Keratinocyte (primary cell): ENCODE measurements at regions not wholly inside any gene's neighbourhood (a gene's known extent, or its start where the extent isn't known, plus 50 kb on each side); places are given as distances from the start of the nearest gene placed in this dataset.

Source experiments
- DNase-seq: peaks from one replicate; pipeline ENCODE4 v3.0.0-alpha.2; 2011; ENCODE audit warnings: low read depth, missing footprints, low spot score
- FAIRE-seq: peaks from 2 replicates; lab custom pipeline; 2011; peaks lifted over from hg19 to GRCh38; lab: Jason Lieb, UNC
- H2AFZ ChIP-seq: 2 replicates; pipeline ENCODE4 v1.6.0; 2012; ENCODE audit warnings: low read length, control low read depth, inconsistent platforms; ENCODE audit not compliant: control insufficient read depth
- H3K27ac ChIP-seq: 2 replicates; pipeline ENCODE4 v1.5.1; 2011; ENCODE audit warnings: low read length; ENCODE audit not compliant: control insufficient read depth, insufficient read depth
- H3K27me3 ChIP-seq: 3 replicates; pipeline ENCODE4 v1.6.0; 2011; ENCODE audit warnings: low read length; ENCODE audit not compliant: control insufficient read depth, insufficient read depth; ENCODE audit errors: extremely low read depth
- H3K36me3 ChIP-seq, 2 experiments: 2 replicates in 1 of 2; 3 replicates in 1 of 2; pipeline ENCODE4 v1.5.1; 2011; ENCODE audit warnings: low read length in 2 of 2, mild to moderate bottlenecking in 1 of 2; ENCODE audit not compliant: control insufficient read depth in 2 of 2, insufficient read depth in 2 of 2; ENCODE audit errors: extremely low read depth in 1 of 2
- H3K4me1 ChIP-seq: 3 replicates; pipeline ENCODE4 v1.5.1; 2011; ENCODE audit warnings: low read length; ENCODE audit not compliant: control insufficient read depth, insufficient read depth; ENCODE audit errors: extremely low read depth
- H3K4me2 ChIP-seq: 3 replicates; pipeline ENCODE4 v1.6.0; 2011; ENCODE audit warnings: low read depth, low read length; ENCODE audit not compliant: control insufficient read depth, insufficient read depth; ENCODE audit errors: extremely low read depth
- H3K4me3 ChIP-seq, 3 experiments: fragments of 200-600 bp in 1 of 3; sonication (generic) in 1 of 3; 2 replicates in 2 of 3; 3 replicates in 1 of 3; pipeline ENCODE4 v1.5.1; 2011 to 2016; ENCODE audit warnings: low read length in 3 of 3, mild to moderate bottlenecking in 3 of 3, control low read depth in 2 of 3, inconsistent platforms in 1 of 3, low read depth in 1 of 3, mixed read lengths in 1 of 3, mixed run types in 1 of 3, moderate library complexity in 1 of 3; ENCODE audit not compliant: control insufficient read depth in 2 of 3, insufficient read depth in 2 of 3; ENCODE audit errors: extremely low read depth in 1 of 3
- H3K79me2 ChIP-seq: 2 replicates; pipeline ENCODE4 v1.6.0; 2012; ENCODE audit warnings: low read length; ENCODE audit not compliant: control insufficient read depth, insufficient read depth
- H3K9ac ChIP-seq: 3 replicates; pipeline ENCODE4 v1.6.0; 2011; ENCODE audit warnings: low read length; ENCODE audit not compliant: control insufficient read depth, insufficient read depth; ENCODE audit errors: extremely low read depth
- H3K9me1 ChIP-seq: 3 replicates; pipeline ENCODE4 v1.6.0; 2011; ENCODE audit warnings: low read length; ENCODE audit not compliant: control insufficient read depth, insufficient read depth; ENCODE audit errors: extremely low read depth
- H3K9me3 ChIP-seq: 2 replicates; pipeline ENCODE4 v1.5.1; 2012; ENCODE audit warnings: low read depth, low read length; ENCODE audit not compliant: control insufficient read depth
- H4K20me1 ChIP-seq: 3 replicates; pipeline ENCODE4 v1.6.0; 2011; ENCODE audit warnings: low read length; ENCODE audit not compliant: control insufficient read depth, insufficient read depth; ENCODE audit errors: extremely low read depth
- CTCF ChIP-seq, 3 experiments: IDR thresholded peaks in 1 of 3; conservative IDR thresholded peaks in 1 of 3; optimal IDR thresholded peaks in 1 of 3; 2 replicates in 2 of 3; 3 replicates in 1 of 3; pipeline versions ENCODE3 to v1.5.1; 2011; ENCODE audit warnings: low read length in 3 of 3, mild to moderate bottlenecking in 3 of 3, moderate library complexity in 2 of 3, control low read depth in 1 of 3, inconsistent platforms in 1 of 3; ENCODE audit not compliant: insufficient read depth in 2 of 3; ENCODE audit errors: extremely low read depth in 1 of 3
- EZH2 ChIP-seq: IDR thresholded peaks from one replicate; pipeline ENCODE4 v1.6.1; 2012; ENCODE audit warnings: inconsistent platforms, mild to moderate bottlenecking, low read length, moderate library complexity
- dilution Hi-C: fragments of 300-500 bp; cut with MboI; formaldehyde crosslinking; loops from one replicate; pipeline ENCODE4 v1.7.0; 2020; ENCODE audit warnings: low sequenced_read_pairs; ENCODE audit not compliant: extremely low pct_ligation_motif_present

GRCh38 chr10:64449603-64450002 lies 928.4 kb downstream of the REEP3 start:
- H3K27ac ChIP-seq = no peak overlapping the region
- no peaks in the 10 kb centered on the region for H3K79me2 ChIP-seq
- no peaks in the 10 kb centered on the region for H3K36me3 ChIP-seq
- H2AFZ ChIP-seq = no peak overlapping the region
- no peaks in the 10 kb centered on the region for H3K9me3 ChIP-seq
- H3K9ac ChIP-seq = no peak overlapping the region
- DNase-seq = no peak
- dilution Hi-C loops = no loop called here
- TF ChIP-seq EZH2 (no peak), CTCF (optimal IDR thresholded peaks at IDR 0.05 in 1 of 3, IDR thresholded peaks at IDR 0.05 in 1 of 3, conservative IDR thresholded peaks at IDR 0.05 in 1 of 3; ENCODE audit: extremely low read depth in 1 of 3, insufficient read depth in 2 of 3, low read length in 3 of 3) (no peak)
- no peak for FAIRE-seq
- H3K27me3 ChIP-seq = no peaks in the 10 kb centered on the region
- H3K9me1 ChIP-seq = no peaks in the 10 kb centered on the region
- H3K4me2 ChIP-seq = no peak overlapping the region
- H4K20me1 ChIP-seq = no peaks in the 10 kb centered on the region
- no peak overlapping the region for H3K4me3 ChIP-seq
- no peaks in the 10 kb centered on the region for H3K4me1 ChIP-seq

GRCh38 chr10:64450312-64450711 lies 929.1 kb downstream of the REEP3 start:
- TF ChIP-seq CTCF (optimal IDR thresholded peaks at IDR 0.05 in 1 of 3, IDR thresholded peaks at IDR 0.05 in 1 of 3, conservative IDR thresholded peaks at IDR 0.05 in 1 of 3; ENCODE audit: extremely low read depth in 1 of 3, insufficient read depth in 2 of 3, low read length in 3 of 3) = no peak
- TF ChIP-seq EZH2 = no peak
- dilution Hi-C loops = no loop called here
- no peak for FAIRE-seq

More at GRCh38 chr10:64450312-64450711, 929.1 kb downstream of the REEP3 start:
- DNase-seq = no peak
- no peaks in the 10 kb centered on the region for H4K20me1 ChIP-seq
- H3K36me3 ChIP-seq = no peaks in the 10 kb centered on the region
- H3K4me1 ChIP-seq = no peaks in the 10 kb centered on the region
- H3K4me3 ChIP-seq = no peak overlapping the region
- no peak overlapping the region for H3K4me2 ChIP-seq
- no peak overlapping the region for H3K27ac ChIP-seq
- H2AFZ ChIP-seq = no peak overlapping the region
- no peak overlapping the region for H3K9ac ChIP-seq
- H3K9me3 ChIP-seq = no peaks in the 10 kb centered on the region
- H3K9me1 ChIP-seq = no peaks in the 10 kb centered on the region
- no peaks in the 10 kb centered on the region for H3K79me2 ChIP-seq
- H3K27me3 ChIP-seq = no peaks in the 10 kb centered on the region
